GM10266 (cell line): ENCODE measurements at regions not wholly inside any gene's neighbourhood (a gene's known extent, or its start where the extent isn't known, plus 50 kb on each side); places are given as distances from the start of the nearest gene placed in this dataset.

Source experiments
- DNase-seq: peaks from one replicate; pipeline ENCODE4 v3.0.0; 2012; ENCODE audit errors: extremely low spot score
- CTCF ChIP-seq: IDR thresholded peaks from 2 replicates; pipeline ENCODE4 v1.5.1; 2012; ENCODE audit warnings: mild to moderate bottlenecking, low read depth; ENCODE audit not compliant: control insufficient read depth, insufficient read depth; ENCODE audit errors: missing control alignments

GRCh38 chr1:58333511-58333910 is 213.0 kb downstream of the OMA1 start:
- DNase-seq, result no peak
- no peak for TF ChIP-seq CTCF

GRCh38 chr1:58331156-58331555 is 215.4 kb downstream of the OMA1 start:
- no peak for DNase-seq
- no peak for TF ChIP-seq CTCF

- DNase-seq, result no peak
- TF ChIP-seq CTCF, result no peak
Observed at GRCh38 chr1:58325866-58326265, 220.7 kb downstream of the OMA1 start.

GRCh38 chr1:58324558-58324957 is 222.0 kb downstream of the OMA1 start:
- no peak for DNase-seq
- TF ChIP-seq CTCF, result no peak

GRCh38 chr1:58318157-58319005 is 228.1 kb downstream of the OMA1 start:
- no peak for DNase-seq
- TF ChIP-seq CTCF, result no peak

GRCh38 chr1:58317694-58318093 is 228.8 kb downstream of the OMA1 start:
- TF ChIP-seq CTCF, result no peak
- no peak for DNase-seq

GRCh38 chr1:58317086-58317485 is 229.4 kb downstream of the OMA1 start:
- DNase-seq, result no peak
- no peak for TF ChIP-seq CTCF
